ENCODE measurements at regions not wholly inside any gene's neighbourhood (a gene's known extent, or its start where the extent isn't known, plus 50 kb on each side); places are given as distances from the start of the nearest gene placed in this dataset.
"Not testable (repeated sequence)": the region's sequence is repeated elsewhere in the genome, so short reads cannot be mapped to it uniquely, and the experiment has no call there.

DNA sequence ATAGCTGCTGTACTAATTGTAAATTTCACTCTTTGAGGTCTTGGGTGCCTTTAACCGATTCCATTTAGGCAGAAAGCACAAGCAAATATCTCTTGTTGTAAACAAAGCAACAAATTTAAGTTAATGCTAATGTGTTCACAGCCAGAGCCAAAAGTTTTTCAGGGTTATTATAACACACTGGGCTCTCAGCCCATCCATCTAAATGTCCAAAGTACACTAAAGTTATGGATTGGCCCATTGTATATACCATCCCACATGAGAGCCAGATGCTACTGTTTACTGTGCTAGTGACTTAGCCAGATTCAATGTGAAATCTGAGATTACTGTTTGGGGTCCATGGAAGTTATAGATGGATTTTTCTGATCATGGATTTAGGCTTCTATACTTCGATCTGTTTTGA, 186.7 kb downstream of the LARP7 start:
- Mint-ChIP-seq H3K4me3 (ENCODE audit: unreplicated experiment) (no peak overlapping the region), H3K27me3 (ENCODE audit: low read depth) (no peaks in the 10 kb centered on the region), H3K36me3 (ENCODE audit: low read depth) (no peaks in the 10 kb centered on the region), H3K9me3 (ENCODE audit: low read depth) (no peaks in the 10 kb centered on the region), H3K4me1 (ENCODE audit: low read depth) (peaks cover 15% of the 10 kb centered on the region), H3K27ac (ENCODE audit: unreplicated experiment) (no peak overlapping the region)
- no peak for DNase-seq (ENCODE audit: low spot score)
- TF ChIP-seq, protein P1, sequence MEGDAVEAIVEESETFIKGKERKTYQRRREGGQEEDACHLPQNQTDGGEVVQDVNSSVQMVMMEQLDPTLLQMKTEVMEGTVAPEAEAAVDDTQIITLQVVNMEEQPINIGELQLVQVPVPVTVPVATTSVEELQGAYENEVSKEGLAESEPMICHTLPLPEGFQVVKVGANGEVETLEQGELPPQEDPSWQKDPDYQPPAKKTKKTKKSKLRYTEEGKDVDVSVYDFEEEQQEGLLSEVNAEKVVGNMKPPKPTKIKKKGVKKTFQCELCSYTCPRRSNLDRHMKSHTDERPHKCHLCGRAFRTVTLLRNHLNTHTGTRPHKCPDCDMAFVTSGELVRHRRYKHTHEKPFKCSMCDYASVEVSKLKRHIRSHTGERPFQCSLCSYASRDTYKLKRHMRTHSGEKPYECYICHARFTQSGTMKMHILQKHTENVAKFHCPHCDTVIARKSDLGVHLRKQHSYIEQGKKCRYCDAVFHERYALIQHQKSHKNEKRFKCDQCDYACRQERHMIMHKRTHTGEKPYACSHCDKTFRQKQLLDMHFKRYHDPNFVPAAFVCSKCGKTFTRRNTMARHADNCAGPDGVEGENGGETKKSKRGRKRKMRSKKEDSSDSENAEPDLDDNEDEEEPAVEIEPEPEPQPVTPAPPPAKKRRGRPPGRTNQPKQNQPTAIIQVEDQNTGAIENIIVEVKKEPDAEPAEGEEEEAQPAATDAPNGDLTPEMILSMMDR (IDR thresholded peaks at IDR 0.05) = no peak

- DNase-seq (ENCODE audit: low spot score) = no peak
- Mint-ChIP-seq H3K27me3 (ENCODE audit: low read depth) (no peaks in the 10 kb centered on the region), H3K27ac (ENCODE audit: unreplicated experiment) (no peak overlapping the region), H3K4me3 (ENCODE audit: unreplicated experiment) (no peak overlapping the region), H3K36me3 (ENCODE audit: low read depth) (peaks cover 2% of the 10 kb centered on the region), H3K9me3 (ENCODE audit: low read depth) (peaks cover 5% of the 10 kb centered on the region), H3K4me1 (ENCODE audit: low read depth) (peaks cover 20% of the 10 kb centered on the region)
- TF ChIP-seq, protein P1 (IDR thresholded peaks at IDR 0.05) = no peak
These were observed 193.9 kb downstream of the LARP7 start for GRCh38 chr4:112830753-112831386.

- Mint-ChIP-seq H3K36me3 (ENCODE audit: low read depth) (peaks cover 4% of the 10 kb centered on the region), H3K9me3 (ENCODE audit: low read depth) (peaks cover 10% of the 10 kb centered on the region), H3K27me3 (ENCODE audit: low read depth) (no peaks in the 10 kb centered on the region), H3K4me3 (ENCODE audit: unreplicated experiment) (no peak overlapping the region), H3K4me1 (ENCODE audit: low read depth) (peaks cover 20% of the 10 kb centered on the region), H3K27ac (ENCODE audit: unreplicated experiment) (peak overlapping the region; percentile 70)
- TF ChIP-seq, protein P1 (IDR thresholded peaks at IDR 0.05) = no peak
- no peak for DNase-seq (ENCODE audit: low spot score)
These were observed 195.6 kb downstream of the LARP7 start for GRCh38 chr4:112832493-112832892.

- peaks cover 5% of the 10 kb centered on the region for H3K9me3 Mint-ChIP-seq (ENCODE audit: low read depth)
- H3K36me3 Mint-ChIP-seq (ENCODE audit: low read depth) = peaks cover 3% of the 10 kb centered on the region
- H3K4me3 Mint-ChIP-seq (ENCODE audit: unreplicated experiment) = no peak overlapping the region
- no peaks in the 10 kb centered on the region for H3K27me3 Mint-ChIP-seq (ENCODE audit: low read depth)
- peaks cover 36% of the 10 kb centered on the region for H3K4me1 Mint-ChIP-seq (ENCODE audit: low read depth)
- TF ChIP-seq, protein P1 (IDR thresholded peaks at IDR 0.05) = no peak
- H3K27ac Mint-ChIP-seq (ENCODE audit: unreplicated experiment) = no peak overlapping the region
- no peak for DNase-seq (ENCODE audit: low spot score)
These were observed 200.0 kb downstream of the LARP7 start for GRCh38 chr4:112836895-112837294.

DNA sequence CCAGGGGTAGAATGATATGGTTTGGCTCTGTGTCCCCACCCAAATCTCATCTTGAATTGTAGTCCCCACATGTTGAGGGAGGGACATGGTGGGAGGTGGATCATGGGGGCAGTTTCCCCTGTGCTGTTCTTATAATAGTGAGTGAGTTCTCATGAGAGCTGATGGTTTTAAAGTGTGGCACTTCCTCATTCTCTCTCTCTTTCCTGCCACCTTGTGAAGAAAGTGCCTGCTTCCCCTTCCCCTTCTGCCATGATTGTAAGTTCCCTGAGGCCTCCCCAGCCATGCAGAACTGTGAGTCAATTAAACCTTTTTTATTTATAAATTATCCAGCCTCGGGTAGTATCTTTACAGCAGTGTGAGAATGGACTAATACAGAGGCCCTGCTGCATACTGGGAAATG, 201.1 kb downstream of the LARP7 start:
- H3K4me1 Mint-ChIP-seq (ENCODE audit: low read depth) = peaks cover 25% of the 10 kb centered on the region
- not testable (repeated sequence) for H3K36me3 Mint-ChIP-seq (ENCODE audit: low read depth); H3K9me3 Mint-ChIP-seq (ENCODE audit: low read depth); H3K27me3 Mint-ChIP-seq (ENCODE audit: low read depth); DNase-seq (ENCODE audit: low spot score); H3K4me3 Mint-ChIP-seq (ENCODE audit: unreplicated experiment); H3K27ac Mint-ChIP-seq (ENCODE audit: unreplicated experiment)

- no peak for DNase-seq (ENCODE audit: low spot score)
- Mint-ChIP-seq H3K4me1 (ENCODE audit: low read depth) (peaks cover 23% of the 10 kb centered on the region), H3K27ac (ENCODE audit: unreplicated experiment) (peak overlapping the region; percentile 30), H3K36me3 (ENCODE audit: low read depth) (peaks cover 3% of the 10 kb centered on the region), H3K4me3 (ENCODE audit: unreplicated experiment) (no peak overlapping the region), H3K9me3 (ENCODE audit: low read depth) (peaks cover 5% of the 10 kb centered on the region), H3K27me3 (ENCODE audit: low read depth) (no peaks in the 10 kb centered on the region)
- TF ChIP-seq, protein P1 (IDR thresholded peaks at IDR 0.05) = no peak
These were observed 203.1 kb downstream of the LARP7 start for GRCh38 chr4:112840061-112840460.

All from chondrocyte (in vitro differentiated cells).